GM12878 (cell line): ENCODE measurements at regions not wholly inside any gene's neighbourhood (a gene's known extent, or its start where the extent isn't known, plus 50 kb on each side); places are given as distances from the start of the nearest gene placed in this dataset.

Source experiments
- ATAC-seq: fragments of 200-7000 bp; cut with Tn5 transposase; 3 replicates; pipeline ENCODE4 v1.9.1; 2020; ENCODE audit warnings: mild to moderate bottlenecking, moderate library complexity
- BruUV-seq: library from RNA; stranded (reverse); fragments of 400-500 nt; replicated peaks from 2 replicates; lab custom pipeline; 2021; lab: Mats Ljungman, UMichigan
- CTCF ChIA-PET: fragments of 300-600 bp; sonication (Branson Sonifier 250); formaldehyde crosslinking; extraction: SDS; loops from one replicate; lab custom pipeline; 2021; ENCODE audit warnings: inconsistent platforms; lab: Yijun Ruan, JAX
- POLR2A ChIA-PET: fragments of 350-600 bp; formaldehyde crosslinking; extraction: SDS; loops from one replicate; lab custom pipeline; 2021; ENCODE audit warnings: inconsistent platforms; lab: Charles Lee
- RAD21 ChIA-PET: fragments of 300-600 bp; sonication (Branson Sonifier 250); formaldehyde crosslinking; loops from one replicate; lab custom pipeline; 2023; ENCODE audit warnings: antibody characterized with exemption; ENCODE audit not compliant: unreplicated experiment; lab: Charles Lee
- SMC1A ChIA-PET: fragments of 300-600 bp; sonication (Branson Sonifier 250); formaldehyde crosslinking; loops from one replicate; lab custom pipeline; 2023; ENCODE audit not compliant: unreplicated experiment, uncharacterized antibody; lab: Charles Lee
- DNase-seq: peaks from one replicate; pipeline ENCODE4 v3.0.0-alpha.2; 2011; ENCODE audit warnings: low read depth, low spot score
- FAIRE-seq: peaks from 3 replicates; lab custom pipeline; 2011; peaks lifted over from hg19 to GRCh38; lab: Jason Lieb, UNC
- H2AFZ ChIP-seq: 2 replicates; pipeline ENCODE4 v1.6.0; 2011; ENCODE audit warnings: low read depth, low read length, control low read depth; ENCODE audit not compliant: control insufficient read depth
- H3K27ac ChIP-seq: 2 replicates; pipeline ENCODE4 v1.5.1; 2011; ENCODE audit warnings: control low read depth; ENCODE audit not compliant: control insufficient read depth, insufficient read depth
- H3K27me3 ChIP-seq, 2 experiments: replicated peaks in 1 of 2; 2 replicates each; pipeline versions ENCODE4 v1.6.0 to v1.6.1; 2011; ENCODE audit warnings: low read length in 1 of 2; ENCODE audit not compliant: control insufficient read depth in 2 of 2, insufficient read depth in 2 of 2
- H3K36me3 ChIP-seq, 2 experiments: 2 replicates each; pipeline ENCODE4 v1.5.1; 2011; ENCODE audit warnings: low read length in 1 of 2; ENCODE audit not compliant: control insufficient read depth in 2 of 2, insufficient read depth in 2 of 2
- H3K4me1 ChIP-seq: 2 replicates; pipeline ENCODE4 v1.6.1; 2011; ENCODE audit warnings: mild to moderate bottlenecking, low read length, moderate library complexity, mixed read lengths; ENCODE audit not compliant: control insufficient read depth, insufficient read depth
- H3K4me2 ChIP-seq: 2 replicates; pipeline ENCODE4 v1.6.0; 2011; ENCODE audit warnings: control low read depth; ENCODE audit not compliant: control insufficient read depth, insufficient read depth
- H3K4me3 ChIP-seq: fragments of 200-600 bp; sonication (generic); 2 replicates; pipeline ENCODE4 v1.5.1; 2016
- H3K79me2 ChIP-seq: 2 replicates; pipeline ENCODE4 v1.6.0; 2011; ENCODE audit warnings: low read length; ENCODE audit not compliant: control insufficient read depth, insufficient read depth
- H3K9ac ChIP-seq: 2 replicates; pipeline ENCODE4 v1.8.0; 2011; ENCODE audit warnings: low read length, control low read depth, mixed read lengths; ENCODE audit not compliant: control insufficient read depth, insufficient read depth
- H3K9me3 ChIP-seq: replicated peaks from 3 replicates; pipeline ENCODE4 v1.5.1; 2011; ENCODE audit warnings: mild to moderate bottlenecking, low read length; ENCODE audit not compliant: control insufficient read depth, insufficient read depth
- H4K20me1 ChIP-seq: 2 replicates; pipeline ENCODE4 v1.6.0; 2011; ENCODE audit not compliant: control insufficient read depth, insufficient read depth
- CEBPB ChIP-seq, 2 experiments: fragments of 150-350 bp in 1 of 2; IDR thresholded peaks; 2 replicates each; pipeline ENCODE4 v1.6.1; 2012 to 2014; ENCODE audit warnings: low read depth in 2 of 2, low read length in 2 of 2, borderline replicate concordance in 1 of 2, inconsistent platforms in 1 of 2
- CREB1 ChIP-seq: IDR thresholded peaks from 2 replicates; pipeline ENCODE4 v1.6.1; 2012; ENCODE audit warnings: low read depth, mild to moderate bottlenecking, inconsistent platforms
- CREM ChIP-seq: IDR thresholded peaks from 2 replicates; pipeline ENCODE4 v1.6.1; 2014; ENCODE audit warnings: antibody characterized with exemption, low read depth
- ELK1 ChIP-seq: IDR thresholded peaks from 2 replicates; pipeline ENCODE4 v1.6.1; 2012; ENCODE audit warnings: low read depth, low read length, improper control_type of control experiment
- FOXM1 ChIP-seq: IDR thresholded peaks from 2 replicates; pipeline ENCODE4 v1.6.1; 2012; ENCODE audit warnings: low read depth, mild to moderate bottlenecking, inconsistent platforms, low read length, moderate library complexity
- HDAC2 ChIP-seq: fragments of 200-600 bp; sonication (generic); IDR thresholded peaks from 2 replicates; pipeline ENCODE4 v1.6.1; 2017
- HDGF ChIP-seq: fragments of 450-650 bp; IDR thresholded peaks from 2 replicates; pipeline ENCODE4 v1.6.1; 2016; ENCODE audit warnings: antibody characterized with exemption
- KLF5 ChIP-seq: fragments of 450-650 bp; IDR thresholded peaks from 2 replicates; pipeline ENCODE4 v1.6.1; 2014; ENCODE audit warnings: mild to moderate bottlenecking; ENCODE audit not compliant: partially characterized antibody
- MTA2 ChIP-seq: fragments of 450-650 bp; IDR thresholded peaks from 2 replicates; pipeline ENCODE4 v1.6.1; 2016; ENCODE audit warnings: low read depth, mild to moderate bottlenecking, moderate library complexity
- POU2F2 ChIP-seq: IDR thresholded peaks from 3 replicates; pipeline ENCODE4 v1.6.1; 2011; ENCODE audit warnings: low read depth, mild to moderate bottlenecking, low read length, borderline replicate concordance
- RAD51 ChIP-seq: fragments of 450-650 bp; IDR thresholded peaks from 2 replicates; pipeline ENCODE4 v1.6.1; 2016; ENCODE audit warnings: moderate library complexity, mild to moderate bottlenecking, inconsistent platforms
- SMC3 ChIP-seq: IDR thresholded peaks from 2 replicates; pipeline ENCODE4 v1.6.1; 2011; ENCODE audit warnings: low read length, improper control_type of control experiment, borderline replicate concordance
- STAT3 ChIP-seq: IDR thresholded peaks from 2 replicates; pipeline ENCODE4 v1.6.1; 2011; ENCODE audit warnings: low read depth, low read length, improper control_type of control experiment
- ZBTB40 ChIP-seq: fragments of 450-650 bp; IDR thresholded peaks from 2 replicates; pipeline ENCODE4 v1.6.1; 2016; ENCODE audit warnings: mild to moderate bottlenecking, moderate library complexity, borderline replicate concordance
- WGBS: methylation state at CpG from one replicate; pipeline ENCODE4 v1.1.6; 2016; ENCODE audit warnings: low lambda C conversion rate; ENCODE audit not compliant: insufficient replicate concordance, insufficient coverage; ENCODE audit errors: missing lambda C conversion rate; 5-methylcytosine and 5-hydroxymethylcytosine counted together
- in situ Hi-C: fragments of 300-500 bp; cut with MboI; formaldehyde crosslinking; loops from 9 replicates; pipeline ENCODE4 v1.14.3; 2018; ENCODE audit warnings: mixed read lengths
- intact Hi-C: fragments of 100-400 bp; cut with micrococcal nuclease; formaldehyde crosslinking; loops from one replicate; pipeline ENCODE4 v1.14.2; 2022; ENCODE audit not compliant: unreplicated experiment
- TF ChIP-seq, protein P1 (sequence below): fragments of 450-650 bp; IDR thresholded peaks from 2 replicates; pipeline ENCODE4 v1.6.1; 2014; ENCODE audit warnings: mild to moderate bottlenecking
- TF ChIP-seq, protein P2 (sequence below): fragments of 450-650 bp; IDR thresholded peaks from 2 replicates; pipeline ENCODE4 v1.6.1; 2016; ENCODE audit warnings: mild to moderate bottlenecking

DNA sequence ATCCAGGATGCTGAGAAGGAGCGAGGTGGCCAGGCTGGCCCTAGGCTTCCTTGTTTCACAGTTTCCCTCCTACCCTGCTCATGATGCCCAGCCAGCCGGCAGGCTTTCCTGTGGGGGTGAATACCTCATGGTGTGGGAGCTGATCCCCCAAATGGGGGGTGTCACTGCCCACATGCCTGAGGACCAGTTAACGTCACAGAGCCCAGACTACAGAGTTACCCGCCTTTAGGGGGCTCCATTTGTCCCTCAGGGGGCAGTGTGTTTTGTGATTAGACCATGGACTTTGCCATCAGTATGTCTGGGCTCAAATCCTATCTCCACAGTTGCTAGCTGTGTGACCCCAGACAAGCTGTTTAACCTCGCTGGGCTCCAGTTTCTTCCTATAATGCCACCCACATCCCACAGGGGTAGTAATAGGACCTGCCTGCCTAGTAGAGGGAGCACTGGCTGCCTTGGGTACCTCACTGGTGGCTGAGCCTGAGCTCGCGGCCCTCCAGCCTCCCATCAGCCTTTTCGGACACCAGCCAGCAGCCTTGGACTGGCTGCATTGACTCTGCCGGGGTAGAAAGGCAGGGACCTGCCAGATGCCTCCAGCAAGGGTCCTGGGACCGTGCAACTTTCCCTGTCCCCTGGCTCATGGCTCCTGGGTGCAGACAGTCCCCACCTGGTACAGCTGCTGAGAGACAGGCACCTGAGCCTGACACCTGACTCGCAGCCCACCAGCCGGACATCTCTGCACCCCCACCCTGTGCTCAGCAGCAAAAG, 87.5 kb upstream of the GSE1 start:
- intact Hi-C loops (no loop called here), in situ Hi-C loops (no loop called here)
- Histone ChIP-seq H3K79me2 (no peaks in the 10 kb centered on the region), H3K36me3 (no peaks in the 10 kb centered on the region), H2AFZ (no peak overlapping the region), H3K4me2 (no peak overlapping the region), H3K27ac (no peak overlapping the region), H3K9ac (no peak overlapping the region), H3K9me3 (no peaks in the 10 kb centered on the region), H3K4me1 (no peaks in the 10 kb centered on the region), H3K4me3 (no peak overlapping the region), H3K27me3 (no peaks in the 10 kb centered on the region; a peak in 1 of 4 replicates), H4K20me1 (no peaks in the 10 kb centered on the region; the same call in 1 of the 2 replicates)
- ATAC-seq (no peak), DNase-seq (no peak), FAIRE-seq (no peak)
- ChIA-PET POLR2A (no interaction called here), CTCF (no interaction called here), RAD21 (no interaction called here), SMC1A (interaction anchor here (1.1 kb wide), 1 partner anchor 91 kb away, joined by 3 read pairs; no protein-coding TSS in a partner anchor)
- 47% methylated on average over 12 of the region's 12 CpGs for WGBS
- no TSS peak for BruUV-seq
- TF ChIP-seq CREM = no peak
- no peak for TF ChIP-seq RAD51
- TF ChIP-seq HDGF = no peak
- no peak for TF ChIP-seq CREB1
- TF ChIP-seq, protein P1, sequence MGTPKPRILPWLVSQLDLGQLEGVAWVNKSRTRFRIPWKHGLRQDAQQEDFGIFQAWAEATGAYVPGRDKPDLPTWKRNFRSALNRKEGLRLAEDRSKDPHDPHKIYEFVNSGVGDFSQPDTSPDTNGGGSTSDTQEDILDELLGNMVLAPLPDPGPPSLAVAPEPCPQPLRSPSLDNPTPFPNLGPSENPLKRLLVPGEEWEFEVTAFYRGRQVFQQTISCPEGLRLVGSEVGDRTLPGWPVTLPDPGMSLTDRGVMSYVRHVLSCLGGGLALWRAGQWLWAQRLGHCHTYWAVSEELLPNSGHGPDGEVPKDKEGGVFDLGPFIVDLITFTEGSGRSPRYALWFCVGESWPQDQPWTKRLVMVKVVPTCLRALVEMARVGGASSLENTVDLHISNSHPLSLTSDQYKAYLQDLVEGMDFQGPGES = no peak
- TF ChIP-seq, protein P2, sequence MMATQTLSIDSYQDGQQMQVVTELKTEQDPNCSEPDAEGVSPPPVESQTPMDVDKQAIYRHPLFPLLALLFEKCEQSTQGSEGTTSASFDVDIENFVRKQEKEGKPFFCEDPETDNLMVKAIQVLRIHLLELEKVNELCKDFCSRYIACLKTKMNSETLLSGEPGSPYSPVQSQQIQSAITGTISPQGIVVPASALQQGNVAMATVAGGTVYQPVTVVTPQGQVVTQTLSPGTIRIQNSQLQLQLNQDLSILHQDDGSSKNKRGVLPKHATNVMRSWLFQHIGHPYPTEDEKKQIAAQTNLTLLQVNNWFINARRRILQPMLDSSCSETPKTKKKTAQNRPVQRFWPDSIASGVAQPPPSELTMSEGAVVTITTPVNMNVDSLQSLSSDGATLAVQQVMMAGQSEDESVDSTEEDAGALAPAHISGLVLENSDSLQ = no peak
- no peak for TF ChIP-seq HDAC2
- TF ChIP-seq ZBTB40 = no peak
- TF ChIP-seq ELK1 = no peak
- no peak for TF ChIP-seq MTA2
- TF ChIP-seq SMC3 = no peak
- TF ChIP-seq KLF5 = no peak
- no peak for TF ChIP-seq STAT3
- no peak for TF ChIP-seq CEBPB (IDR thresholded peaks at IDR 0.05; ENCODE audit: borderline replicate concordance in 1 of 2, low read depth in 2 of 2, low read length in 2 of 2)
- no peak for TF ChIP-seq FOXM1
- TF ChIP-seq POU2F2 = no peak
